SK-N-SH (cell line): ENCODE measurements at regions not wholly inside any gene's neighbourhood (a gene's known extent, or its start where the extent isn't known, plus 50 kb on each side); places are given as distances from the start of the nearest gene placed in this dataset.
A peak's percentile ranks its signal among the peaks of the same experiment; 100 is the strongest.

Source experiments
- CTCF ChIA-PET: fragments of 300-600, 350-600 bp; formaldehyde crosslinking; extraction: SDS; loops from one replicate; lab custom pipeline; 2021; lab: Yijun Ruan, JAX
- POLR2A ChIA-PET: fragments of 350-600 bp; sonication (Branson Sonifier 250); formaldehyde crosslinking; extraction: SDS; loops from one replicate; lab custom pipeline; 2020; ENCODE audit warnings: antibody characterized with exemption, inconsistent platforms; lab: Yijun Ruan, JAX
- DNase-seq: peaks from one replicate; pipeline ENCODE4 v3.0.0; 2012
- H2AFZ ChIP-seq: fragments of 200-600 bp; sonication (generic); 2 replicates; pipeline ENCODE4 v1.8.1; 2016; ENCODE audit warnings: antibody characterized with exemption, mild to moderate bottlenecking, low read depth
- H3F3A ChIP-seq: fragments of 200-600 bp; sonication (generic); replicated peaks from 2 replicates; pipeline ENCODE3; 2016; ENCODE audit warnings: antibody characterized with exemption, mild to moderate bottlenecking; ENCODE audit not compliant: insufficient read depth
- H3K27ac ChIP-seq, 2 experiments: fragments of 200-500 bp in 1 of 2; fragments of 200-600 bp in 1 of 2; sonication (Bioruptor generic) in 1 of 2; sonication (generic), shearing (Covaris generic) in 1 of 2; 2 replicates each; pipeline versions ENCODE4 v1.5.1 to v1.6.1; 2014 to 2016; ENCODE audit warnings: low read depth in 2 of 2, inconsistent platforms in 1 of 2, low read length in 1 of 2, mild to moderate bottlenecking in 1 of 2, mixed read lengths in 1 of 2
- H3K27me3 ChIP-seq: fragments of 200-600 bp; sonication (generic), shearing (Covaris generic); 2 replicates; pipeline ENCODE4 v1.6.1; 2016; ENCODE audit warnings: mixed run types; ENCODE audit not compliant: insufficient read depth
- H3K36me3 ChIP-seq, 2 experiments: fragments of 200-500 bp in 1 of 2; fragments of 200-600 bp in 1 of 2; sonication (Bioruptor generic) in 1 of 2; sonication (generic) in 1 of 2; replicated peaks in 1 of 2; 2 replicates each; pipeline versions ENCODE3 to v1.5.1; 2014 to 2016; ENCODE audit warnings: low read length in 1 of 2, mild to moderate bottlenecking in 1 of 2; ENCODE audit not compliant: insufficient read depth in 2 of 2, control insufficient read depth in 1 of 2
- H3K4me1 ChIP-seq, 2 experiments: fragments of 200-500 bp in 1 of 2; fragments of 200-600 bp in 1 of 2; sonication (Bioruptor generic) in 1 of 2; sonication (generic), shearing (Covaris generic) in 1 of 2; 2 replicates each; pipeline versions ENCODE4 v1.5.1 to v1.6.1; 2014 to 2016; ENCODE audit warnings: low read depth in 1 of 2, low read length in 1 of 2, mixed run types in 1 of 2; ENCODE audit not compliant: insufficient read depth in 2 of 2, control insufficient read depth in 1 of 2
- H3K4me2 ChIP-seq: fragments of 200-600 bp; sonication (generic), shearing (Covaris generic); 2 replicates; pipeline ENCODE4 v1.6.1; 2017; ENCODE audit warnings: mixed run types
- H3K4me3 ChIP-seq, 2 experiments: fragments of 200-500 bp in 1 of 2; fragments of 200-600 bp in 1 of 2; sonication (Bioruptor generic) in 1 of 2; sonication (generic), shearing (Covaris generic) in 1 of 2; 2 replicates each; pipeline versions ENCODE4 v1.5.1 to v1.8.1; 2014 to 2016; ENCODE audit warnings: low read depth in 2 of 2, inconsistent platforms in 1 of 2, low read length in 1 of 2, mild to moderate bottlenecking in 1 of 2, mixed read lengths in 1 of 2, moderate library complexity in 1 of 2
- H3K79me2 ChIP-seq: fragments of 200-600 bp; sonication (generic); 2 replicates; pipeline ENCODE4 v1.8.1; 2017; ENCODE audit warnings: mild to moderate bottlenecking; ENCODE audit not compliant: insufficient read depth
- H3K9ac ChIP-seq: fragments of 200-600 bp; sonication (generic); 2 replicates; pipeline ENCODE4 v1.6.1; 2017; ENCODE audit warnings: mixed run types
- H3K9me2 ChIP-seq: fragments of 200-600 bp; sonication (generic); 2 replicates; pipeline ENCODE4 v1.6.1; 2017; ENCODE audit warnings: mixed run types
- H3K9me3 ChIP-seq: fragments of 200-600 bp; sonication (generic); 2 replicates; pipeline ENCODE4 v1.6.1; 2017; ENCODE audit warnings: mixed run types, mild to moderate bottlenecking, moderate library complexity
- H4K20me1 ChIP-seq: fragments of 200-600 bp; sonication (generic); 2 replicates; pipeline ENCODE4 v1.6.1; 2017; ENCODE audit warnings: mild to moderate bottlenecking, mixed run types; ENCODE audit not compliant: insufficient read depth
- CHD2 ChIP-seq: fragments of 150-350 bp; IDR thresholded peaks from 2 replicates; pipeline ENCODE4 v1.6.1; 2018; ENCODE audit warnings: low read length; ENCODE audit not compliant: partially characterized antibody
- EZH2phosphoT487 ChIP-seq: fragments of 200-600 bp; sonication (generic); IDR thresholded peaks from 2 replicates; pipeline ENCODE4 v1.6.1; 2017; ENCODE audit warnings: low read depth, mixed run types, mild to moderate bottlenecking, antibody characterized with exemption, moderate library complexity, borderline replicate concordance
- FOSL2 ChIP-seq: IDR thresholded peaks from 2 replicates; pipeline ENCODE4 v1.4.0; 2012; ENCODE audit warnings: low read depth, mild to moderate bottlenecking, moderate library complexity, borderline replicate concordance
- RAD21 ChIP-seq: IDR thresholded peaks from 2 replicates; pipeline ENCODE4 v1.6.1; 2012; ENCODE audit warnings: mild to moderate bottlenecking, low read length
- SIN3A ChIP-seq: IDR thresholded peaks from 2 replicates; pipeline ENCODE4 v1.6.1; 2012; ENCODE audit warnings: low read depth, mild to moderate bottlenecking, low read length, moderate library complexity, borderline replicate concordance
- WGBS: methylation state at CpG from one replicate; pipeline ENCODE4 v1.1.6; 2017; ENCODE audit warnings: low lambda C conversion rate; 5-methylcytosine and 5-hydroxymethylcytosine counted together
- TF ChIP-seq, protein P1 (sequence below): fragments of 200-600 bp; sonication (generic); IDR thresholded peaks from 2 replicates; pipeline ENCODE4 v1.6.1; 2017; ENCODE audit warnings: antibody characterized with exemption, mild to moderate bottlenecking, moderate library complexity
- TF ChIP-seq, protein P2 (sequence below): fragments of 150-350 bp; IDR thresholded peaks from 2 replicates; pipeline ENCODE4 v1.6.1; 2017; ENCODE audit warnings: antibody characterized with exemption, low read length, low read depth, borderline replicate concordance
- TF ChIP-seq, protein P3 (sequence below): IDR thresholded peaks from 2 replicates; pipeline ENCODE4 v1.4.0; 2012; ENCODE audit warnings: low read depth

DNA sequence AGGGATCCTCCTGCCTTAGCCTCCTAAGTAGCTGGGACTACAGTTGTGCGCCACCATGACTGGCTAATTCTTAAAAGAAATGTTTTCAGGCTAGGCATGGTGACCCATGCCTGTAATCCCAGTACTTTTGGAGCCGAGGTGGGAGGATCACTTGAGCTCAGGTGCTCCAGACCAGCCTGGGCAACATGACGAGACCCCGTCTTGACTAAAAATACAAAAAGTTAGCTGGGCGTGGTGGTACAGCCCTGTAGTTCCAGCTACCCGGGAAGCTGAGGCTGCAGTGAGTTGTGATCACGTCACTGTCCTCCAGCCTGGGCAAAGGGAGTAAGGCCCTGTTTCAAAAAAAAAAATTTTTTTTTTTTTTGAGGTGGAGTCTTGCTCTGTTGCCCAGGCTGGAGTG is 173.1 kb downstream of the SEC14L1 start:
- POLR2A ChIA-PET = interaction anchor here (0.6 kb wide), 1 partner anchor 556 kb away, joined by 3 read pairs; no protein-coding TSS in a partner anchor
- Histone ChIP-seq H3K4me2 (no peak overlapping the region), H3K9me3 (no peaks in the 10 kb centered on the region)

DNA sequence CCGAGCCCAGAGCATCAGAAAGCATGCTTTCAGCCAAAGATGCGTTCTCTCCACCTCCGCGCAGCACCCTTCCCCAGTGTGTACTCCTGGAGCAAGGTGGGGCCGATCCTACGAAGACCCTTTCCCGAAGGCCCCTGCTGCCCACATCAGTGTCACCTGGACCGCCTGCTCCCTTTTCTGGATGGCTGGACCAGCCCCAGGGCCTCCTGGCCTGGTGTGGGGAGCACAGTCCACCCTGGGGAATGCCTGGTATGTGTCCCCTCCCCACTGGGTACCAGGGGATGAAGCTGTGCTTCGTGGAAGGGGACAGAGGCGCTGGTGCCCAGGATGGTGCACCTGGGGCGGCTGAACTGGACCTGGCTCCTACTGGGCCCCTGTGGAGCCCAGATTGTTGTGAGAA is 173.8 kb downstream of the SEC14L1 start:
- Histone ChIP-seq H3K79me2 (peaks cover 3% of the 10 kb centered on the region; the same call in 1 of the 2 replicates), H3K4me1 (peaks cover 39 to 67% of the 10 kb centered on the region in 2 experiments), H3K27ac (peak overlapping the region in 1 of 2 experiments; percentile 39; a peak in 2 of 4 replicates), H3K27me3 (no peaks in the 10 kb centered on the region), H3K36me3 (peaks cover 0 to 8% of the 10 kb centered on the region in 2 experiments), H2AFZ (no peak overlapping the region), H3K9me2 (no peaks in the 10 kb centered on the region), H4K20me1 (no peaks in the 10 kb centered on the region), H3K9me3 (no peaks in the 10 kb centered on the region), H3K4me2 (no peak overlapping the region), H3F3A (peaks cover 33% of the 10 kb centered on the region), H3K4me3 (no peak overlapping the region), H3K9ac (no peak overlapping the region)
- 90% methylated on average over 11 of the region's 11 CpGs for WGBS
- ChIA-PET POLR2A (no interaction called here), CTCF (interaction anchor here (1.1 to 1.5 kb wide), 3 partner anchors 17 to 174 kb away, joined by 3 to 5 read pairs (median 3); partner anchors contain the start of gene SEC14L1)
- DNase-seq = peak; percentile 32
- TF ChIP-seq SIN3A = no peak
- TF ChIP-seq FOSL2 = no peak
- no peak for TF ChIP-seq RAD21
- TF ChIP-seq, protein P1, sequence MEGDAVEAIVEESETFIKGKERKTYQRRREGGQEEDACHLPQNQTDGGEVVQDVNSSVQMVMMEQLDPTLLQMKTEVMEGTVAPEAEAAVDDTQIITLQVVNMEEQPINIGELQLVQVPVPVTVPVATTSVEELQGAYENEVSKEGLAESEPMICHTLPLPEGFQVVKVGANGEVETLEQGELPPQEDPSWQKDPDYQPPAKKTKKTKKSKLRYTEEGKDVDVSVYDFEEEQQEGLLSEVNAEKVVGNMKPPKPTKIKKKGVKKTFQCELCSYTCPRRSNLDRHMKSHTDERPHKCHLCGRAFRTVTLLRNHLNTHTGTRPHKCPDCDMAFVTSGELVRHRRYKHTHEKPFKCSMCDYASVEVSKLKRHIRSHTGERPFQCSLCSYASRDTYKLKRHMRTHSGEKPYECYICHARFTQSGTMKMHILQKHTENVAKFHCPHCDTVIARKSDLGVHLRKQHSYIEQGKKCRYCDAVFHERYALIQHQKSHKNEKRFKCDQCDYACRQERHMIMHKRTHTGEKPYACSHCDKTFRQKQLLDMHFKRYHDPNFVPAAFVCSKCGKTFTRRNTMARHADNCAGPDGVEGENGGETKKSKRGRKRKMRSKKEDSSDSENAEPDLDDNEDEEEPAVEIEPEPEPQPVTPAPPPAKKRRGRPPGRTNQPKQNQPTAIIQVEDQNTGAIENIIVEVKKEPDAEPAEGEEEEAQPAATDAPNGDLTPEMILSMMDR = no peak
- TF ChIP-seq, protein P2, sequence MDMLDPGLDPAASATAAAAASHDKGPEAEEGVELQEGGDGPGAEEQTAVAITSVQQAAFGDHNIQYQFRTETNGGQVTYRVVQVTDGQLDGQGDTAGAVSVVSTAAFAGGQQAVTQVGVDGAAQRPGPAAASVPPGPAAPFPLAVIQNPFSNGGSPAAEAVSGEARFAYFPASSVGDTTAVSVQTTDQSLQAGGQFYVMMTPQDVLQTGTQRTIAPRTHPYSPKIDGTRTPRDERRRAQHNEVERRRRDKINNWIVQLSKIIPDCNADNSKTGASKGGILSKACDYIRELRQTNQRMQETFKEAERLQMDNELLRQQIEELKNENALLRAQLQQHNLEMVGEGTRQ = no peak
- TF ChIP-seq, protein P3, sequence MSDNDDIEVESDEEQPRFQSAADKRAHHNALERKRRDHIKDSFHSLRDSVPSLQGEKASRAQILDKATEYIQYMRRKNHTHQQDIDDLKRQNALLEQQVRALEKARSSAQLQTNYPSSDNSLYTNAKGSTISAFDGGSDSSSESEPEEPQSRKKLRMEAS = no peak
- no peak for TF ChIP-seq EZH2phosphoT487

More for the DNA sequence above, 173.1 kb downstream of the SEC14L1 start:
- H3K9me2 ChIP-seq = no peaks in the 10 kb centered on the region
- 97% methylated on average over 7 of the region's 7 CpGs for WGBS
- H4K20me1 ChIP-seq = no peaks in the 10 kb centered on the region
- CTCF ChIA-PET = interaction anchor here (1.0 to 2.4 kb wide), 8 partner anchors 8 to 187 kb away, joined by 3 to 10 read pairs (median 4); partner anchors contain the start of gene SEC14L1
- no peaks in the 10 kb centered on the region for H3K27me3 ChIP-seq
- no peak overlapping the region for H3K4me3 ChIP-seq
- H2AFZ ChIP-seq = no peak overlapping the region
- peaks cover 3% of the 10 kb centered on the region; the same call in 1 of the 2 replicates for H3K79me2 ChIP-seq
- TF ChIP-seq FOSL2 (no peak), CHD2 (no peak)
- TF ChIP-seq, protein P3 = no peak
- TF ChIP-seq, all 33 proteins: peak for 0
- H3K4me1 ChIP-seq = peaks cover 40 to 67% of the 10 kb centered on the region in 2 experiments
- DNase-seq = no peak
- no peak overlapping the region for H3K9ac ChIP-seq
- peaks cover 34% of the 10 kb centered on the region for H3F3A ChIP-seq
- peaks cover 0 to 8% of the 10 kb centered on the region in 2 experiments for H3K36me3 ChIP-seq
- no peak overlapping the region for H3K27ac ChIP-seq
